H1 (cell line): ENCODE measurements at regions not wholly inside any gene's neighbourhood (a gene's known extent, or its start where the extent isn't known, plus 50 kb on each side); places are given as distances from the start of the nearest gene placed in this dataset.

Source experiments
- CTCF ChIA-PET: fragments of 300-600 bp; sonication (Branson Sonifier 250); formaldehyde crosslinking; loops from one replicate; lab custom pipeline; 2021; ENCODE audit not compliant: partially characterized antibody; lab: Charles Lee
- POLR2A ChIA-PET: fragments of 300-600 bp; sonication (Branson Sonifier 250); formaldehyde crosslinking; loops from one replicate; lab custom pipeline; 2021; ENCODE audit warnings: inconsistent platforms; ENCODE audit not compliant: partially characterized antibody; lab: Charles Lee
- DNase-seq, 2 experiments: peaks; one replicate each; pipeline versions ENCODE4 v3.0.0 to v3.0.0-alpha.2; 2010 to 2022; ENCODE audit warnings: low spot score in 2 of 2, low read depth in 1 of 2, mixed read lengths in 1 of 2
- FAIRE-seq: peaks from 2 replicates; lab custom pipeline; 2011; peaks lifted over from hg19 to GRCh38; lab: Jason Lieb, UNC
- H2AFZ ChIP-seq: 2 replicates; pipeline ENCODE4 v1.8.1; 2012; ENCODE audit warnings: low read length, inconsistent platforms
- H2AK5ac ChIP-seq: 2 replicates; pipeline ENCODE4 v1.6.1; 2013; ENCODE audit warnings: low read depth, low read length
- H2BK120ac ChIP-seq: replicated peaks from 2 replicates; pipeline ENCODE3; 2013; ENCODE audit warnings: low read depth, low read length, inconsistent platforms
- H2BK12ac ChIP-seq: 2 replicates; pipeline ENCODE4 v1.6.1; 2013; ENCODE audit warnings: low read depth, low read length
- H2BK15ac ChIP-seq: 2 replicates; pipeline ENCODE4 v1.6.1; 2013; ENCODE audit warnings: low read length
- H2BK20ac ChIP-seq: 2 replicates; pipeline ENCODE4 v1.6.1; 2013; ENCODE audit warnings: low read length
- H2BK5ac ChIP-seq: 2 replicates; pipeline ENCODE4 v1.6.1; 2013; ENCODE audit warnings: low read depth, low read length
- H3K14ac ChIP-seq: 2 replicates; pipeline ENCODE4 v1.6.1; 2013; ENCODE audit warnings: inconsistent platforms; ENCODE audit not compliant: insufficient read length
- H3K18ac ChIP-seq: 2 replicates; pipeline ENCODE4 v1.6.1; 2013; ENCODE audit warnings: low read length; ENCODE audit errors: extremely low read depth
- H3K23ac ChIP-seq: 2 replicates; pipeline ENCODE4 v1.6.1; 2013; ENCODE audit warnings: inconsistent platforms; ENCODE audit not compliant: insufficient read length
- H3K23me2 ChIP-seq: 2 replicates; pipeline ENCODE4 v1.6.1; 2013; ENCODE audit warnings: low read depth, low read length
- H3K27ac ChIP-seq: 2 replicates; pipeline ENCODE4 v1.6.1; 2011; ENCODE audit warnings: low read depth, low read length, inconsistent platforms
- H3K27me3 ChIP-seq, 4 experiments: replicated peaks in 1 of 4; 1 replicate in 1 of 4; 2 replicates in 3 of 4; pipeline versions ENCODE4 v1.6.1 to v1.8.1; 2011 to 2013; ENCODE audit warnings: low read length in 3 of 4, mild to moderate bottlenecking in 3 of 4, inconsistent platforms in 2 of 4, mixed read lengths in 2 of 4, moderate library complexity in 1 of 4; ENCODE audit not compliant: control insufficient read depth in 3 of 4, insufficient read depth in 3 of 4; ENCODE audit errors: extremely low read depth in 1 of 4
- H3K36me3 ChIP-seq, 4 experiments: 2 replicates each; pipeline versions ENCODE4 v1.6.1 to v1.8.1; 2011 to 2013; ENCODE audit warnings: mild to moderate bottlenecking in 4 of 4, low read length in 3 of 4, moderate library complexity in 2 of 4, control low read depth in 1 of 4, inconsistent platforms in 1 of 4; ENCODE audit not compliant: insufficient read depth in 4 of 4, control insufficient read depth in 2 of 4
- H3K4ac ChIP-seq: replicated peaks from 2 replicates; pipeline ENCODE3; 2013; ENCODE audit warnings: low read length, low read depth, mixed read lengths, inconsistent platforms; ENCODE audit not compliant: insufficient read length
- H3K4me1 ChIP-seq, 4 experiments: replicated peaks in 1 of 4; 1 replicate in 1 of 4; 2 replicates in 3 of 4; pipeline versions ENCODE4 v1.6.1 to v1.8.1; 2011 to 2013; ENCODE audit warnings: low read length in 3 of 4, inconsistent platforms in 2 of 4, mixed read lengths in 1 of 4; ENCODE audit not compliant: insufficient read depth in 4 of 4, control insufficient read depth in 3 of 4
- H3K4me2 ChIP-seq, 2 experiments: 2 replicates each; pipeline versions ENCODE4 v1.6.1 to v1.8.1; 2011 to 2013; ENCODE audit warnings: low read depth in 2 of 2, low read length in 2 of 2, control low read depth in 1 of 2, inconsistent platforms in 1 of 2, mild to moderate bottlenecking in 1 of 2; ENCODE audit not compliant: insufficient read depth in 1 of 2
- H3K4me3 ChIP-seq, 4 experiments: fragments of 200-600, 300-600 bp in 1 of 4; sonication (generic), shearing (Covaris generic), sonication (Bioruptor Twin) in 1 of 4; 2 replicates each; pipeline versions ENCODE4 v1.5.1 to v1.8.1; 2011 to 2016; ENCODE audit warnings: low read length in 4 of 4, low read depth in 3 of 4, control low read depth in 2 of 4, inconsistent platforms in 2 of 4, mild to moderate bottlenecking in 2 of 4, mixed read lengths in 1 of 4, moderate library complexity in 1 of 4; ENCODE audit not compliant: insufficient read depth in 2 of 4; ENCODE audit errors: extremely low read depth in 1 of 4
- H3K56ac ChIP-seq: replicated peaks from 2 replicates; pipeline ENCODE3; 2013; ENCODE audit warnings: low read depth, mild to moderate bottlenecking, mixed read lengths, low read length, inconsistent platforms; ENCODE audit not compliant: insufficient read length
- H3K79me1 ChIP-seq: 2 replicates; pipeline ENCODE4 v1.6.1; 2013; ENCODE audit warnings: low read depth, low read length, control low read depth
- H3K79me2 ChIP-seq, 2 experiments: 2 replicates each; pipeline versions ENCODE4 v1.6.1 to v1.8.1; 2012 to 2013; ENCODE audit warnings: low read length in 2 of 2, mild to moderate bottlenecking in 2 of 2, inconsistent platforms in 1 of 2; ENCODE audit not compliant: insufficient read depth in 2 of 2, control insufficient read depth in 1 of 2
- H3K9ac ChIP-seq, 4 experiments: replicated peaks in 1 of 4; 1 replicate in 1 of 4; 2 replicates in 3 of 4; pipeline versions ENCODE4 v1.6.1 to v1.8.1; 2011 to 2013; ENCODE audit warnings: low read depth in 3 of 4, low read length in 3 of 4, control low read depth in 2 of 4, mild to moderate bottlenecking in 2 of 4, moderate library complexity in 2 of 4, inconsistent platforms in 1 of 4; ENCODE audit errors: extremely low read depth in 1 of 4
- H3K9me3 ChIP-seq, 2 experiments: 2 replicates each; pipeline versions ENCODE4 v1.6.1 to v1.8.1; 2012 to 2013; ENCODE audit warnings: mild to moderate bottlenecking in 2 of 2, moderate library complexity in 2 of 2, control low read depth in 1 of 2, inconsistent platforms in 1 of 2, low read depth in 1 of 2, low read length in 1 of 2, mixed read lengths in 1 of 2; ENCODE audit not compliant: insufficient read depth in 2 of 2
- H4K20me1 ChIP-seq, 2 experiments: replicated peaks in 1 of 2; 2 replicates each; pipeline versions ENCODE3 to v1.8.1; 2011 to 2013; ENCODE audit warnings: inconsistent platforms in 2 of 2, low read length in 2 of 2, mild to moderate bottlenecking in 1 of 2; ENCODE audit not compliant: insufficient read depth in 2 of 2, control insufficient read depth in 1 of 2
- H4K5ac ChIP-seq: 2 replicates; pipeline ENCODE4 v1.6.1; 2013; ENCODE audit warnings: low read length, low read depth, mixed read lengths, inconsistent platforms; ENCODE audit not compliant: insufficient read length
- H4K8ac ChIP-seq: 2 replicates; pipeline ENCODE4 v1.8.0; 2013; ENCODE audit warnings: mild to moderate bottlenecking, moderate library complexity, low read length, inconsistent platforms; ENCODE audit not compliant: insufficient read depth; ENCODE audit errors: extremely low read depth
- H4K91ac ChIP-seq: replicated peaks from 2 replicates; pipeline ENCODE3; 2013; ENCODE audit warnings: low read length, mixed read lengths, inconsistent platforms; ENCODE audit not compliant: insufficient read length
- BACH1 ChIP-seq: IDR thresholded peaks from 2 replicates; pipeline ENCODE4 v1.6.1; 2012; ENCODE audit warnings: low read length, improper control_type of control experiment
- MAFK ChIP-seq: IDR thresholded peaks from 2 replicates; pipeline ENCODE4 v1.6.1; 2012; ENCODE audit warnings: low read depth, mild to moderate bottlenecking, improper control_type of control experiment, low read length
- RNF2 ChIP-seq: fragments of 200-900, 300-1000 bp; sonication (generic); IDR thresholded peaks from 2 replicates; pipeline ENCODE4 v1.7.1; 2016; ENCODE audit warnings: borderline replicate concordance, low read depth, mild to moderate bottlenecking, antibody characterized with exemption, low read length; ENCODE audit not compliant: poor library complexity, severe bottlenecking; ENCODE audit errors: missing control alignments
- WGBS, 2 experiments: shearing (Covaris generic) in 1 of 2; methylation state at CpG; one replicate each; pipeline versions ENCODE4 v1.1.6 to v1.1.7; 2013 to 2015; ENCODE audit warnings: low lambda C conversion rate in 2 of 2, mixed read lengths in 2 of 2, inconsistent platforms in 1 of 2, low coverage in 1 of 2, missing lambda C conversion rate in 1 of 2; ENCODE audit not compliant: insufficient replicate concordance in 2 of 2, insufficient coverage in 1 of 2, insufficient read length in 1 of 2; ENCODE audit errors: extremely low coverage in 1 of 2, missing lambda C conversion rate in 1 of 2; 5-methylcytosine and 5-hydroxymethylcytosine counted together

GRCh38 chr3:137588871-137589270 lies 175.2 kb upstream of the SOX14 start:
- DNase-seq: no peak
- TF ChIP-seq RNF2 (no peak), BACH1 (no peak), MAFK (no peak)
- TF ChIP-seq, all 59 proteins: peak for 0
- H3K4ac ChIP-seq: no peak overlapping the region

More at GRCh38 chr3:137588871-137589270, 175.2 kb upstream of the SOX14 start:
- FAIRE-seq: no peak
- ChIA-PET POLR2A (no interaction called here), CTCF (no interaction called here)
- Histone ChIP-seq H4K20me1 (no peaks in the 10 kb centered on the region), H3K9me3 (peaks cover 4 to 6% of the 10 kb centered on the region in 2 experiments; a peak in 1 of 4 replicates), H3K27me3 (no peaks in the 10 kb centered on the region), H3K56ac (no peak overlapping the region), H3K27ac (no peak overlapping the region), H3K14ac (no peak overlapping the region), H2BK15ac (no peak overlapping the region), H3K79me2 (no peaks in the 10 kb centered on the region), H3K23ac (no peak overlapping the region), H3K4me2 (no peak overlapping the region), H3K79me1 (no peaks in the 10 kb centered on the region), H3K18ac (no peak overlapping the region), H3K9ac (no peak overlapping the region), H2BK120ac (no peak overlapping the region), H2BK20ac (no peak overlapping the region), H3K4me1 (no peaks in the 10 kb centered on the region), H2AFZ (no peak overlapping the region), H3K36me3 (no peaks in the 10 kb centered on the region), H3K23me2 (no peaks in the 10 kb centered on the region), H4K91ac (no peak overlapping the region), H2AK5ac (no peak overlapping the region), H2BK12ac (no peak overlapping the region), H2BK5ac (no peak overlapping the region), H4K8ac (no peak overlapping the region), H3K4me3 (no peak overlapping the region), H4K5ac (no peak overlapping the region)
- WGBS, 2 experiments: 73% methylated on average over 6 of the region's 6 CpGs; no CpG with 5 or more reads in 1 of the 2 experiments
